Colonic mucosa (tissue), 4 donors: ENCODE measurements at regions not wholly inside any gene's neighbourhood (a gene's known extent, or its start where the extent isn't known, plus 50 kb on each side); places are given as distances from the start of the nearest gene placed in this dataset.

ENCODE experiments used
- DNase-seq: peaks from one replicate; pipeline ENCODE4 v3.0.0-alpha.2; 2020
- H3K27ac ChIP-seq: fragments of 200-600 bp; one replicate; pipeline ENCODE4 v1.8.0; 2021
- H3K27me3 ChIP-seq: fragments of 200-600 bp; one replicate; pipeline ENCODE4 v1.8.0; 2021
- H3K36me3 ChIP-seq: fragments of 200-600 bp; one replicate; pipeline ENCODE4 v1.8.0; 2021
- H3K4me1 ChIP-seq: fragments of 200-600 bp; one replicate; pipeline ENCODE4 v1.8.0; 2021; ENCODE audit warnings: mild to moderate bottlenecking
- H3K4me3 ChIP-seq: fragments of 200-600 bp; one replicate; pipeline ENCODE4 v1.8.0; 2021
- H3K9ac ChIP-seq, 2 donors: one replicate each; pipeline ENCODE4 v1.7.0; 2013; ENCODE audit warnings: control low read depth in 2 of 2, low read depth in 2 of 2, low read length in 2 of 2
- H3K9me3 ChIP-seq: fragments of 200-600 bp; one replicate; pipeline ENCODE4 v1.8.0; 2021
- intact Hi-C: fragments of 100-400 bp; cut with DNase I; formaldehyde crosslinking; loops from one replicate; pipeline ENCODE4 v1.14.1; 2022
- TF ChIP-seq, protein P1 (sequence below): fragments of 200-600 bp; IDR thresholded peaks from one replicate; pipeline ENCODE4 v1.8.0; 2022; ENCODE audit warnings: antibody characterized with exemption, mild to moderate bottlenecking
- donor health status: healthy.
- donor health status: DM: no; HTN: no; CAD: no.
- donor health status: DM: no; HTN: no; CAD: no.

GRCh38 chr22:22827187-22827939, 60.3 kb upstream of the IGLL5 start:
- H3K27ac ChIP-seq = no peak overlapping the region
- intact Hi-C loops = no loop called here
- no peaks in the 10 kb centered on the region for H3K36me3 ChIP-seq
- TF ChIP-seq, protein P1, sequence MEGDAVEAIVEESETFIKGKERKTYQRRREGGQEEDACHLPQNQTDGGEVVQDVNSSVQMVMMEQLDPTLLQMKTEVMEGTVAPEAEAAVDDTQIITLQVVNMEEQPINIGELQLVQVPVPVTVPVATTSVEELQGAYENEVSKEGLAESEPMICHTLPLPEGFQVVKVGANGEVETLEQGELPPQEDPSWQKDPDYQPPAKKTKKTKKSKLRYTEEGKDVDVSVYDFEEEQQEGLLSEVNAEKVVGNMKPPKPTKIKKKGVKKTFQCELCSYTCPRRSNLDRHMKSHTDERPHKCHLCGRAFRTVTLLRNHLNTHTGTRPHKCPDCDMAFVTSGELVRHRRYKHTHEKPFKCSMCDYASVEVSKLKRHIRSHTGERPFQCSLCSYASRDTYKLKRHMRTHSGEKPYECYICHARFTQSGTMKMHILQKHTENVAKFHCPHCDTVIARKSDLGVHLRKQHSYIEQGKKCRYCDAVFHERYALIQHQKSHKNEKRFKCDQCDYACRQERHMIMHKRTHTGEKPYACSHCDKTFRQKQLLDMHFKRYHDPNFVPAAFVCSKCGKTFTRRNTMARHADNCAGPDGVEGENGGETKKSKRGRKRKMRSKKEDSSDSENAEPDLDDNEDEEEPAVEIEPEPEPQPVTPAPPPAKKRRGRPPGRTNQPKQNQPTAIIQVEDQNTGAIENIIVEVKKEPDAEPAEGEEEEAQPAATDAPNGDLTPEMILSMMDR = no peak
- no peaks in the 10 kb centered on the region for H3K4me1 ChIP-seq
- H3K9ac ChIP-seq = no peak overlapping the region
- H3K4me3 ChIP-seq = no peak overlapping the region
- H3K9me3 ChIP-seq = no peaks in the 10 kb centered on the region
- no peak for DNase-seq
- H3K27me3 ChIP-seq = no peaks in the 10 kb centered on the region

GRCh38 chr22:22830193-22830592, 57.4 kb upstream of the IGLL5 start:
- Histone ChIP-seq H3K9me3 (no peaks in the 10 kb centered on the region), H3K9ac (no peak overlapping the region), H3K27ac (no peak overlapping the region), H3K36me3 (no peaks in the 10 kb centered on the region), H3K27me3 (no peaks in the 10 kb centered on the region), H3K4me3 (no peak overlapping the region), H3K4me1 (no peaks in the 10 kb centered on the region)
- DNase-seq = no peak
- intact Hi-C loops = no loop called here
- TF ChIP-seq, protein P1 = no peak

- Histone ChIP-seq H3K9ac (no peak overlapping the region), H3K36me3 (no peaks in the 10 kb centered on the region), H3K4me3 (no peak overlapping the region), H3K27me3 (no peaks in the 10 kb centered on the region), H3K4me1 (no peaks in the 10 kb centered on the region), H3K9me3 (no peaks in the 10 kb centered on the region), H3K27ac (no peak overlapping the region)
- DNase-seq = no peak
- intact Hi-C loops = no loop called here
- TF ChIP-seq, protein P1 = no peak
Observed at GRCh38 chr22:22830957-22831688, 56.5 kb upstream of the IGLL5 start.

DNA sequence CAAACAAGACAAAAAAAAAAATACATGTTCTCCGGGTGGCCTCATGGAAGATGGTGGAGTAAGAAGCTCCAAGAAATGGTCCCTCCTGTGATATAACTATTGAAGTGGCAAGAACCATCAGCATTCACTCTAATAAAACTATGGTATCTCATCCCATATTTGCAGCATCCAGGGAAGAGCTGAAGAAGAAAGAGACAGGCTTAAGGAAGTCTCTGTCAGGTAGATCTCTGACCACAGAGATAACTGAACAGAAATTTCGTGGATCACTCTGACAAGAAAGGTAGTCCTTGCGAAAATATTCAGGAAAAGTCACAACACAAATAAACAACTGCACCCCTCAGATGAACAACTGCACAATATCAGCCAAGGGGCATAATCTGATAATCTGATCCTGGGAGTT, 54.6 kb upstream of the IGLL5 start:
- Histone ChIP-seq H3K9ac (no peak overlapping the region), H3K9me3 (no peaks in the 10 kb centered on the region), H3K4me3 (no peak overlapping the region), H3K36me3 (no peaks in the 10 kb centered on the region), H3K27me3 (no peaks in the 10 kb centered on the region), H3K27ac (no peak overlapping the region), H3K4me1 (no peaks in the 10 kb centered on the region)
- DNase-seq = no peak
- TF ChIP-seq, protein P1 = no peak
- intact Hi-C loops = no loop called here

GRCh38 chr22:22833488-22833887, 54.1 kb upstream of the IGLL5 start:
- TF ChIP-seq, protein P1 = no peak
- Histone ChIP-seq H3K4me3 (no peak overlapping the region), H3K36me3 (no peaks in the 10 kb centered on the region), H3K9ac (no peak overlapping the region), H3K4me1 (no peaks in the 10 kb centered on the region), H3K27me3 (no peaks in the 10 kb centered on the region), H3K27ac (no peak overlapping the region), H3K9me3 (no peaks in the 10 kb centered on the region)
- DNase-seq = no peak
- intact Hi-C loops = no loop called here
